ENCODE measurements at regions not wholly inside any gene's neighbourhood (a gene's known extent, or its start where the extent isn't known, plus 50 kb on each side); places are given as distances from the start of the nearest gene placed in this dataset.

DNA sequence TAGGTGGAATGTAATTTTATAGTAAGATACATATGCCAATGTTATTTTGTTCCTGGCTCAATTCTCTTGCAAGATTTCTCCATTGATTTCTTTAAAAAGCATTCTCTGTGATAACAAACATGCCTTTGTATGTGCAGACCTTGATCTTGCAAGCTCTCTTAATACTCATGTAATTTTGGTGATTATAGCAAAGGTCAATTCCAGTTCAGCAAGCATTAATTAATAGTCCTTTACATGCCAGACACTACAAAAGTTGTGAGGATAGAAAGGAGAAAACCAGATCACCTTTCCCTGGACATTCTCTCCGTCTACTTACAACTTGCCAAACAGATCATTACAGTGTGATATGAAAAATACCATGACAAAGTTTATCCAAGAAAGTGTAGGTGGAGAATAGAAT is 173.7 kb upstream of the DOK6 start:
- no peak overlapping the region for H3K4me3 Mint-ChIP-seq
- no peak overlapping the region for H3K4me3 ChIP-seq
- no peak overlapping the region for H3K27ac ChIP-seq (ENCODE audit: low read depth)
- no peaks in the 10 kb centered on the region for H3F3A ChIP-seq (replicated peaks; ENCODE audit: low read depth)
- peaks cover 5% of the 10 kb centered on the region; the same call in 1 of the 2 replicates for H3K4me1 ChIP-seq (ENCODE audit: insufficient read depth)
- H3K27me3 Mint-ChIP-seq (ENCODE audit: insufficient read depth, low read depth, poor library complexity): peaks cover 2% of the 10 kb centered on the region
- no peak for DNase-seq (ENCODE audit: low spot score)
- peaks cover 12% of the 10 kb centered on the region; the same call in 2 of the 3 replicates for H3K4me1 Mint-ChIP-seq
- H4K20me1 ChIP-seq (replicated peaks; ENCODE audit: insufficient read depth): no peaks in the 10 kb centered on the region
- no peak overlapping the region for H2AFZ ChIP-seq
- H3K36me3 Mint-ChIP-seq (ENCODE audit: low read depth): no peaks in the 10 kb centered on the region
- H3K36me3 ChIP-seq (ENCODE audit: insufficient read depth): no peaks in the 10 kb centered on the region
- ATAC-seq: no peak
- no peaks in the 10 kb centered on the region for H3K27me3 ChIP-seq (ENCODE audit: insufficient read depth)
- no peak overlapping the region for H3K4me2 ChIP-seq
- H3K9me2 ChIP-seq (ENCODE audit: insufficient read depth): peaks cover 12% of the 10 kb centered on the region
- no peaks in the 10 kb centered on the region for H3K79me2 ChIP-seq (replicated peaks; ENCODE audit: insufficient read depth)
- TF ChIP-seq, protein P1, sequence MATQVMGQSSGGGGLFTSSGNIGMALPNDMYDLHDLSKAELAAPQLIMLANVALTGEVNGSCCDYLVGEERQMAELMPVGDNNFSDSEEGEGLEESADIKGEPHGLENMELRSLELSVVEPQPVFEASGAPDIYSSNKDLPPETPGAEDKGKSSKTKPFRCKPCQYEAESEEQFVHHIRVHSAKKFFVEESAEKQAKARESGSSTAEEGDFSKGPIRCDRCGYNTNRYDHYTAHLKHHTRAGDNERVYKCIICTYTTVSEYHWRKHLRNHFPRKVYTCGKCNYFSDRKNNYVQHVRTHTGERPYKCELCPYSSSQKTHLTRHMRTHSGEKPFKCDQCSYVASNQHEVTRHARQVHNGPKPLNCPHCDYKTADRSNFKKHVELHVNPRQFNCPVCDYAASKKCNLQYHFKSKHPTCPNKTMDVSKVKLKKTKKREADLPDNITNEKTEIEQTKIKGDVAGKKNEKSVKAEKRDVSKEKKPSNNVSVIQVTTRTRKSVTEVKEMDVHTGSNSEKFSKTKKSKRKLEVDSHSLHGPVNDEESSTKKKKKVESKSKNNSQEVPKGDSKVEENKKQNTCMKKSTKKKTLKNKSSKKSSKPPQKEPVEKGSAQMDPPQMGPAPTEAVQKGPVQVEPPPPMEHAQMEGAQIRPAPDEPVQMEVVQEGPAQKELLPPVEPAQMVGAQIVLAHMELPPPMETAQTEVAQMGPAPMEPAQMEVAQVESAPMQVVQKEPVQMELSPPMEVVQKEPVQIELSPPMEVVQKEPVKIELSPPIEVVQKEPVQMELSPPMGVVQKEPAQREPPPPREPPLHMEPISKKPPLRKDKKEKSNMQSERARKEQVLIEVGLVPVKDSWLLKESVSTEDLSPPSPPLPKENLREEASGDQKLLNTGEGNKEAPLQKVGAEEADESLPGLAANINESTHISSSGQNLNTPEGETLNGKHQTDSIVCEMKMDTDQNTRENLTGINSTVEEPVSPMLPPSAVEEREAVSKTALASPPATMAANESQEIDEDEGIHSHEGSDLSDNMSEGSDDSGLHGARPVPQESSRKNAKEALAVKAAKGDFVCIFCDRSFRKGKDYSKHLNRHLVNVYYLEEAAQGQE (IDR thresholded peaks at IDR 0.05; ENCODE audit: unreplicated experiment): no peak
- no peak for TF ChIP-seq POLR2AphosphoS5 (IDR thresholded peaks at IDR 0.05; ENCODE audit: low read depth)
- no peak for TF ChIP-seq EZH2phosphoT487 (IDR thresholded peaks at IDR 0.05; ENCODE audit: unreplicated experiment)
- TF ChIP-seq, protein P2, sequence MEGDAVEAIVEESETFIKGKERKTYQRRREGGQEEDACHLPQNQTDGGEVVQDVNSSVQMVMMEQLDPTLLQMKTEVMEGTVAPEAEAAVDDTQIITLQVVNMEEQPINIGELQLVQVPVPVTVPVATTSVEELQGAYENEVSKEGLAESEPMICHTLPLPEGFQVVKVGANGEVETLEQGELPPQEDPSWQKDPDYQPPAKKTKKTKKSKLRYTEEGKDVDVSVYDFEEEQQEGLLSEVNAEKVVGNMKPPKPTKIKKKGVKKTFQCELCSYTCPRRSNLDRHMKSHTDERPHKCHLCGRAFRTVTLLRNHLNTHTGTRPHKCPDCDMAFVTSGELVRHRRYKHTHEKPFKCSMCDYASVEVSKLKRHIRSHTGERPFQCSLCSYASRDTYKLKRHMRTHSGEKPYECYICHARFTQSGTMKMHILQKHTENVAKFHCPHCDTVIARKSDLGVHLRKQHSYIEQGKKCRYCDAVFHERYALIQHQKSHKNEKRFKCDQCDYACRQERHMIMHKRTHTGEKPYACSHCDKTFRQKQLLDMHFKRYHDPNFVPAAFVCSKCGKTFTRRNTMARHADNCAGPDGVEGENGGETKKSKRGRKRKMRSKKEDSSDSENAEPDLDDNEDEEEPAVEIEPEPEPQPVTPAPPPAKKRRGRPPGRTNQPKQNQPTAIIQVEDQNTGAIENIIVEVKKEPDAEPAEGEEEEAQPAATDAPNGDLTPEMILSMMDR (conservative IDR thresholded peaks at IDR 0.05; ENCODE audit: low read depth in 2 of 2): no peak
- TF ChIP-seq, protein P3, sequence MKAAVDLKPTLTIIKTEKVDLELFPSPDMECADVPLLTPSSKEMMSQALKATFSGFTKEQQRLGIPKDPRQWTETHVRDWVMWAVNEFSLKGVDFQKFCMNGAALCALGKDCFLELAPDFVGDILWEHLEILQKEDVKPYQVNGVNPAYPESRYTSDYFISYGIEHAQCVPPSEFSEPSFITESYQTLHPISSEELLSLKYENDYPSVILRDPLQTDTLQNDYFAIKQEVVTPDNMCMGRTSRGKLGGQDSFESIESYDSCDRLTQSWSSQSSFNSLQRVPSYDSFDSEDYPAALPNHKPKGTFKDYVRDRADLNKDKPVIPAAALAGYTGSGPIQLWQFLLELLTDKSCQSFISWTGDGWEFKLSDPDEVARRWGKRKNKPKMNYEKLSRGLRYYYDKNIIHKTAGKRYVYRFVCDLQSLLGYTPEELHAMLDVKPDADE (IDR thresholded peaks at IDR 0.05): no peak
- no peak for TF ChIP-seq ZNF114 (CRISPR knock-in tag; IDR thresholded peaks at IDR 0.05)
- TF ChIP-seq ZNF331 (CRISPR knock-in tag; IDR thresholded peaks at IDR 0.05; ENCODE audit: low read depth): no peak
- no peak for TF ChIP-seq JUNB (IDR thresholded peaks at IDR 0.05; ENCODE audit: unreplicated experiment)
- TF ChIP-seq, protein P4, sequence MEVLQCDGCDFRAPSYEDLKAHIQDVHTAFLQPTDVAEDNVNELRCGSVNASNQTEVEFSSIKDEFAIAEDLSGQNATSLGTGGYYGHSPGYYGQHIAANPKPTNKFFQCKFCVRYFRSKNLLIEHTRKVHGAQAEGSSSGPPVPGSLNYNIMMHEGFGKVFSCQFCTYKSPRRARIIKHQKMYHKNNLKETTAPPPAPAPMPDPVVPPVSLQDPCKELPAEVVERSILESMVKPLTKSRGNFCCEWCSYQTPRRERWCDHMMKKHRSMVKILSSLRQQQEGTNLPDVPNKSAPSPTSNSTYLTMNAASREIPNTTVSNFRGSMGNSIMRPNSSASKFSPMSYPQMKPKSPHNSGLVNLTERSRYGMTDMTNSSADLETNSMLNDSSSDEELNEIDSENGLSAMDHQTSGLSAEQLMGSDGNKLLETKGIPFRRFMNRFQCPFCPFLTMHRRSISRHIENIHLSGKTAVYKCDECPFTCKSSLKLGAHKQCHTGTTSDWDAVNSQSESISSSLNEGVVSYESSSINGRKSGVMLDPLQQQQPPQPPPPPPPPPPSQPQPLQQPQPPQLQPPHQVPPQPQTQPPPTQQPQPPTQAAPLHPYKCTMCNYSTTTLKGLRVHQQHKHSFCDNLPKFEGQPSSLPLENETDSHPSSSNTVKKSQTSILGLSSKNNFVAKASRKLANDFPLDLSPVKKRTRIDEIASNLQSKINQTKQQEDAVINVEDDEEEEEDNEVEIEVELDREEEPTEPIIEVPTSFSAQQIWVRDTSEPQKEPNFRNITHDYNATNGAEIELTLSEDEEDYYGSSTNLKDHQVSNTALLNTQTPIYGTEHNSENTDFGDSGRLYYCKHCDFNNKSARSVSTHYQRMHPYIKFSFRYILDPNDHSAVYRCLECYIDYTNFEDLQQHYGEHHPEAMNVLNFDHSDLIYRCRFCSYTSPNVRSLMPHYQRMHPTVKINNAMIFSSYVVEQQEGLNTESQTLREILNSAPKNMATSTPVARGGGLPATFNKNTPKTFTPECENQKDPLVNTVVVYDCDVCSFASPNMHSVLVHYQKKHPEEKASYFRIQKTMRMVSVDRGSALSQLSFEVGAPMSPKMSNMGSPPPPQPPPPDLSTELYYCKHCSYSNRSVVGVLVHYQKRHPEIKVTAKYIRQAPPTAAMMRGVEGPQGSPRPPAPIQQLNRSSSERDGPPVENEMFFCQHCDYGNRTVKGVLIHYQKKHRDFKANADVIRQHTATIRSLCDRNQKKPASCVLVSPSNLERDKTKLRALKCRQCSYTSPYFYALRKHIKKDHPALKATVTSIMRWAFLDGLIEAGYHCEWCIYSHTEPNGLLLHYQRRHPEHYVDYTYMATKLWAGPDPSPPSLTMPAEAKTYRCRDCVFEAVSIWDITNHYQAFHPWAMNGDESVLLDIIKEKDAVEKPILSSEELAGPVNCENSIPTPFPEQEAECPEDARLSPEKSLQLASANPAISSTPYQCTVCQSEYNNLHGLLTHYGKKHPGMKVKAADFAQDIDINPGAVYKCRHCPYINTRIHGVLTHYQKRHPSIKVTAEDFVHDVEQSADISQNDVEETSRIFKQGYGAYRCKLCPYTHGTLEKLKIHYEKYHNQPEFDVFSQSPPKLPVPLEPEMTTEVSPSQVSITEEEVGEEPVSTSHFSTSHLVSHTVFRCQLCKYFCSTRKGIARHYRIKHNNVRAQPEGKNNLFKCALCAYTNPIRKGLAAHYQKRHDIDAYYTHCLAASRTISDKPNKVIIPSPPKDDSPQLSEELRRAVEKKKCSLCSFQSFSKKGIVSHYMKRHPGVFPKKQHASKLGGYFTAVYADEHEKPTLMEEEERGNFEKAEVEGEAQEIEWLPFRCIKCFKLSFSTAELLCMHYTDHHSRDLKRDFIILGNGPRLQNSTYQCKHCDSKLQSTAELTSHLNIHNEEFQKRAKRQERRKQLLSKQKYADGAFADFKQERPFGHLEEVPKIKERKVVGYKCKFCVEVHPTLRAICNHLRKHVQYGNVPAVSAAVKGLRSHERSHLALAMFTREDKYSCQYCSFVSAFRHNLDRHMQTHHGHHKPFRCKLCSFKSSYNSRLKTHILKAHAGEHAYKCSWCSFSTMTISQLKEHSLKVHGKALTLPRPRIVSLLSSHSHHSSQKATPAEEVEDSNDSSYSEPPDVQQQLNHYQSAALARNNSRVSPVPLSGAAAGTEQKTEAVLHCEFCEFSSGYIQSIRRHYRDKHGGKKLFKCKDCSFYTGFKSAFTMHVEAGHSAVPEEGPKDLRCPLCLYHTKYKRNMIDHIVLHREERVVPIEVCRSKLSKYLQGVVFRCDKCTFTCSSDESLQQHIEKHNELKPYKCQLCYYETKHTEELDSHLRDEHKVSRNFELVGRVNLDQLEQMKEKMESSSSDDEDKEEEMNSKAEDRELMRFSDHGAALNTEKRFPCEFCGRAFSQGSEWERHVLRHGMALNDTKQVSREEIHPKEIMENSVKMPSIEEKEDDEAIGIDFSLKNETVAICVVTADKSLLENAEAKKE (CRISPR knock-in tag; IDR thresholded peaks at IDR 0.05): no peak
- no peak for TF ChIP-seq EZH2 (IDR thresholded peaks at IDR 0.05; ENCODE audit: low read depth, unreplicated experiment)
- no peaks in the 10 kb centered on the region for H3K9me3 Mint-ChIP-seq
- H3K27ac Mint-ChIP-seq: no peak overlapping the region
